ENCODE measurements at regions not wholly inside any gene's neighbourhood (a gene's known extent, or its start where the extent isn't known, plus 50 kb on each side); places are given as distances from the start of the nearest gene placed in this dataset.

- CTCF ChIA-PET, result no interaction called here
- Histone ChIP-seq H2BK20ac (ENCODE audit: low read depth, low read length) (no peak overlapping the region), H3K9me3 (ENCODE audit: control insufficient read depth, insufficient read depth, low read length) (peaks cover 4% of the 10 kb centered on the region), H2AK5ac (ENCODE audit: low read depth, low read length) (no peak overlapping the region), H3K9me1 (ENCODE audit: insufficient read depth, low read length) (no peaks in the 10 kb centered on the region), H4K91ac (ENCODE audit: insufficient read depth, low read depth, low read length) (no peak overlapping the region), H3K9ac (ENCODE audit: low read depth, low read length) (no peak overlapping the region), H2BK15ac (ENCODE audit: low read depth, low read length) (no peak overlapping the region), H2BK5ac (ENCODE audit: low read depth, low read length, poor library complexity, severe bottlenecking) (no peak overlapping the region), H2AK9ac (replicated peaks; ENCODE audit: low read depth, low read length, poor library complexity) (no peak overlapping the region), H3K23ac (ENCODE audit: low read depth, low read length) (no peak overlapping the region), H4K20me1 (ENCODE audit: insufficient read depth, low read length) (no peaks in the 10 kb centered on the region), H3K4me1 (ENCODE audit: control insufficient read depth, insufficient read depth, low read length) (no peaks in the 10 kb centered on the region), H3K4ac (ENCODE audit: low read depth, low read length) (no peak overlapping the region), H3K4me3 (ENCODE audit: insufficient read depth, low read depth, low read length) (no peak overlapping the region), H3K18ac (ENCODE audit: low read depth, low read length) (no peak overlapping the region), H4K5ac (ENCODE audit: low read depth, low read length) (no peak overlapping the region), H3K14ac (replicated peaks; ENCODE audit: low read depth, low read length) (no peak overlapping the region), H3K79me1 (ENCODE audit: low read depth in 1 of 2, low read length in 2 of 2) (no peaks in the 10 kb centered on the region), H3K56ac (ENCODE audit: extremely low read depth, insufficient read depth, low read length) (no peak overlapping the region), H4K8ac (ENCODE audit: low read depth in 2 of 2, low read length in 2 of 2) (no peak overlapping the region), H2BK120ac (ENCODE audit: low read depth, low read length) (no peak overlapping the region), H3K27ac (ENCODE audit: insufficient read depth, low read length) (no peak overlapping the region), H2AFZ (replicated peaks; ENCODE audit: low read length, poor library complexity) (no peak overlapping the region), H3K27me3 (ENCODE audit: control insufficient read depth, insufficient read depth, low read length) (no peaks in the 10 kb centered on the region), H3K4me2 (ENCODE audit: low read depth, low read length) (no peak overlapping the region), H3K36me3 (ENCODE audit: control insufficient read depth, insufficient read depth, low read length) (no peaks in the 10 kb centered on the region)
- BruUV-seq (replicated peaks), result no TSS peak
- DNase-seq (no peak), ATAC-seq (ENCODE audit: low read depth) (no peak)
- intact Hi-C loops (cut with micrococcal nuclease) (no loop called here), dilution Hi-C loops (cut with HindIII; ENCODE audit: low sequenced_read_pairs, unreplicated experiment) (no loop called here), in situ Hi-C loops (cut with MboI; ENCODE audit: low sequenced_read_pairs) (no loop called here)
- TF ChIP-seq BHLHE40 (IDR thresholded peaks at IDR 0.05; ENCODE audit: low read depth, low read length) (no peak), MAZ (IDR thresholded peaks at IDR 0.05; ENCODE audit: borderline replicate concordance, low read depth, low read length) (no peak), POLR2A (IDR thresholded peaks at IDR 0.05; ENCODE audit: low read depth, low read length) (no peak), SMC3 (IDR thresholded peaks at IDR 0.05; ENCODE audit: low read depth, low read length) (no peak), MXI1 (IDR thresholded peaks at IDR 0.05; ENCODE audit: borderline replicate concordance, low read depth, low read length) (no peak), CHD1 (IDR thresholded peaks at IDR 0.05; ENCODE audit: low read depth, low read length) (no peak), CEBPB (IDR thresholded peaks at IDR 0.05; ENCODE audit: low read depth, low read length) (no peak), MAFK (IDR thresholded peaks at IDR 0.05; ENCODE audit: low read depth, low read length) (no peak), RAD21 (IDR thresholded peaks at IDR 0.05; ENCODE audit: low read length) (no peak), FOS (IDR thresholded peaks at IDR 0.05; ENCODE audit: low read depth, low read length) (no peak), RFX5 (IDR thresholded peaks at IDR 0.05; ENCODE audit: low read depth, low read length) (no peak), NFE2L2 (IDR thresholded peaks at IDR 0.05; ENCODE audit: low read depth, low read length) (no peak), CTCF (conservative IDR thresholded peaks at IDR 0.05; ENCODE audit: low read depth, low read length) (no peak), USF2 (IDR thresholded peaks at IDR 0.05; ENCODE audit: low read depth, low read length) (no peak), RCOR1 (IDR thresholded peaks at IDR 0.05; ENCODE audit: insufficient replicate concordance, low read length) (no peak), ELK1 (IDR thresholded peaks at IDR 0.05; ENCODE audit: borderline replicate concordance, low read depth, low read length) (no peak)
- no CpG with 5 or more reads among the region's 2 CpGs for WGBS, 2 experiments (ENCODE audit: extremely low coverage in 2 of 2, insufficient read length in 1 of 2)
- POLR2A ChIA-PET (ENCODE audit: unreplicated experiment), result no interaction called here
Observed at GRCh38 chr18:27447930-27448329, 262.8 kb upstream of the CHST9 start.
